OCI-LY1 (cell line): ENCODE measurements at regions not wholly inside any gene's neighbourhood (a gene's known extent, or its start where the extent isn't known, plus 50 kb on each side); places are given as distances from the start of the nearest gene placed in this dataset.

Experiments
- H2AFZ ChIP-seq: fragments of 200-600 bp; sonication (generic), shearing (Covaris generic); 2 replicates; pipeline ENCODE4 v1.6.0; 2014; ENCODE audit warnings: antibody characterized with exemption, mild to moderate bottlenecking, low read length
- H3F3A ChIP-seq: fragments of 200-600 bp; sonication (generic), shearing (Covaris generic); 2 replicates; pipeline ENCODE4 v1.6.0; 2014; ENCODE audit warnings: mild to moderate bottlenecking, antibody characterized with exemption, low read length, moderate library complexity; ENCODE audit not compliant: insufficient read depth
- H3K27ac ChIP-seq: fragments of 200-600 bp; sonication (generic); 2 replicates; pipeline ENCODE4 v1.5.1; 2014; ENCODE audit warnings: low read length, mixed run types, mild to moderate bottlenecking, low read depth; ENCODE audit not compliant: poor library complexity, severe bottlenecking
- H3K27me3 ChIP-seq: fragments of 200-600 bp; sonication (generic); 2 replicates; pipeline ENCODE4 v1.6.0; 2014; ENCODE audit warnings: antibody characterized with exemption, mild to moderate bottlenecking, low read length, moderate library complexity; ENCODE audit not compliant: insufficient read depth
- H3K36me3 ChIP-seq: fragments of 200-600 bp; sonication (generic); 2 replicates; pipeline ENCODE4 v1.6.1; 2014; ENCODE audit warnings: mild to moderate bottlenecking, antibody characterized with exemption, low read length, moderate library complexity, mixed read lengths; ENCODE audit not compliant: insufficient read depth
- H3K4me1 ChIP-seq: fragments of 200-600 bp; sonication (generic); 2 replicates; pipeline ENCODE4 v1.5.1; 2014; ENCODE audit warnings: mild to moderate bottlenecking, low read length, moderate library complexity; ENCODE audit not compliant: insufficient read depth, severe bottlenecking
- H3K4me2 ChIP-seq: fragments of 200-600 bp; sonication (generic), shearing (Covaris generic); 2 replicates; pipeline ENCODE4 v1.6.1; 2014; ENCODE audit warnings: low read length
- H3K4me3 ChIP-seq: fragments of 200-600 bp; sonication (generic); 2 replicates; pipeline ENCODE4 v1.5.1; 2014; ENCODE audit warnings: low read length, low read depth, mild to moderate bottlenecking, mixed read lengths; ENCODE audit not compliant: poor library complexity, severe bottlenecking
- H3K79me2 ChIP-seq: fragments of 200-600 bp; shearing (Covaris generic); 2 replicates; pipeline ENCODE4 v1.6.1; 2016; ENCODE audit warnings: mixed run types, low read length, mixed read lengths; ENCODE audit not compliant: insufficient read depth
- H3K9ac ChIP-seq: fragments of 200-600 bp; sonication (generic), shearing (Covaris generic); 2 replicates; pipeline ENCODE4 v1.6.1; 2014; ENCODE audit warnings: mild to moderate bottlenecking, low read length, mixed read lengths
- H3K9me2 ChIP-seq: fragments of 200-600 bp; sonication (generic), shearing (Covaris generic); 2 replicates; pipeline ENCODE4 v1.6.1; 2014; ENCODE audit warnings: low read depth, mild to moderate bottlenecking, low read length, mixed read lengths
- H3K9me3 ChIP-seq: fragments of 200-600 bp; shearing (Covaris generic); 2 replicates; pipeline ENCODE4 v1.6.1; 2014; ENCODE audit warnings: low read length, mixed read lengths
- H4K20me1 ChIP-seq: fragments of 200-600 bp; sonication (generic), shearing (Covaris generic); 2 replicates; pipeline ENCODE4 v1.6.0; 2016; ENCODE audit warnings: mild to moderate bottlenecking, low read length; ENCODE audit not compliant: insufficient read depth
- CTCF ChIP-seq: fragments of 200-600 bp; sonication (generic), shearing (Covaris generic); IDR thresholded peaks from 2 replicates; pipeline ENCODE4 v1.5.1; 2017; ENCODE audit warnings: mild to moderate bottlenecking, antibody characterized with exemption, low read length, moderate library complexity, mixed read lengths
- EZH2 ChIP-seq: fragments of 200-600 bp; sonication (generic), shearing (Covaris generic); IDR thresholded peaks from 2 replicates; pipeline ENCODE4 v1.8.0; 2017; ENCODE audit warnings: borderline replicate concordance, mixed run types, mild to moderate bottlenecking, antibody characterized with exemption, low read length, moderate library complexity, mixed read lengths

GRCh38 chr12:18919871-18920511, 182.1 kb downstream of the CAPZA3 start:
- no peaks in the 10 kb centered on the region for H3F3A ChIP-seq
- H3K36me3 ChIP-seq = no peaks in the 10 kb centered on the region
- no peaks in the 10 kb centered on the region for H3K4me1 ChIP-seq
- H4K20me1 ChIP-seq = no peaks in the 10 kb centered on the region
- H3K27ac ChIP-seq = no peak overlapping the region
- H3K79me2 ChIP-seq = no peaks in the 10 kb centered on the region
- H2AFZ ChIP-seq = no peak overlapping the region
- no peak overlapping the region for H3K4me2 ChIP-seq
- no peaks in the 10 kb centered on the region for H3K9me3 ChIP-seq
- TF ChIP-seq EZH2 (no peak), CTCF (no peak)
- no peaks in the 10 kb centered on the region for H3K27me3 ChIP-seq
- no peak overlapping the region for H3K4me3 ChIP-seq
- H3K9ac ChIP-seq = no peak overlapping the region
- H3K9me2 ChIP-seq = no peaks in the 10 kb centered on the region

- H3K36me3 ChIP-seq = no peaks in the 10 kb centered on the region
- no peaks in the 10 kb centered on the region for H3K4me1 ChIP-seq
- H3K27ac ChIP-seq = no peak overlapping the region
- H3K4me2 ChIP-seq = no peak overlapping the region
- TF ChIP-seq CTCF = no peak
- TF ChIP-seq EZH2 = no peak
- H3F3A ChIP-seq = no peaks in the 10 kb centered on the region
- H3K9ac ChIP-seq = no peak overlapping the region
- H2AFZ ChIP-seq = no peak overlapping the region
- H3K27me3 ChIP-seq = no peaks in the 10 kb centered on the region
- H3K9me3 ChIP-seq = no peaks in the 10 kb centered on the region
- no peak overlapping the region for H3K4me3 ChIP-seq
- H4K20me1 ChIP-seq = no peaks in the 10 kb centered on the region
- H3K79me2 ChIP-seq = no peaks in the 10 kb centered on the region
- H3K9me2 ChIP-seq = no peaks in the 10 kb centered on the region
Measured at GRCh38 chr12:18922851-18923250, 184.9 kb downstream of the CAPZA3 start.

- Histone ChIP-seq H4K20me1 (no peaks in the 10 kb centered on the region), H3K9me3 (no peaks in the 10 kb centered on the region), H3K27me3 (no peaks in the 10 kb centered on the region), H3K36me3 (no peaks in the 10 kb centered on the region), H3K9ac (no peak overlapping the region), H3K4me1 (no peaks in the 10 kb centered on the region), H3K4me2 (no peak overlapping the region), H3K27ac (no peak overlapping the region), H2AFZ (no peak overlapping the region), H3K79me2 (no peaks in the 10 kb centered on the region), H3K4me3 (no peak overlapping the region), H3K9me2 (no peaks in the 10 kb centered on the region), H3F3A (no peaks in the 10 kb centered on the region)
- TF ChIP-seq EZH2 = no peak
- TF ChIP-seq CTCF = no peak
Measured at GRCh38 chr12:18923721-18924120, 185.8 kb downstream of the CAPZA3 start.
